ENCODE measurements at regions not wholly inside any gene's neighbourhood (a gene's known extent, or its start where the extent isn't known, plus 50 kb on each side); places are given as distances from the start of the nearest gene placed in this dataset.

GRCh38 chr16:86373276-86373901 is 136.9 kb upstream of the FOXF1 start:
- H3K36me3 ChIP-seq: no peaks in the 10 kb centered on the region
- intact Hi-C loops (cut with micrococcal nuclease): no loop called here
- H3K9me3 ChIP-seq (replicated peaks): peaks cover 15% of the 10 kb centered on the region
- no peaks in the 10 kb centered on the region for H3K4me1 ChIP-seq
- peaks cover 67% of the 10 kb centered on the region for H3K27me3 ChIP-seq (ENCODE audit: low read depth)
- DNase-seq: no peak
- no peak overlapping the region for H3K4me3 ChIP-seq
- no peak overlapping the region for H3K27ac ChIP-seq (replicated peaks)
- TF ChIP-seq CTCF (IDR thresholded peaks at IDR 0.05; ENCODE audit: borderline replicate concordance): no peak

GRCh38 chr16:86374603-86375130 is 135.7 kb upstream of the FOXF1 start:
- intact Hi-C loops (cut with micrococcal nuclease): no loop called here

GRCh38 chr16:86375364-86375763 is 135.0 kb upstream of the FOXF1 start:
- Histone ChIP-seq H3K27ac (replicated peaks) (no peak overlapping the region), H3K36me3 (no peaks in the 10 kb centered on the region), H3K9me3 (replicated peaks) (peaks cover 15% of the 10 kb centered on the region), H3K4me3 (no peak overlapping the region), H3K4me1 (no peaks in the 10 kb centered on the region), H3K27me3 (ENCODE audit: low read depth) (peaks cover 70% of the 10 kb centered on the region)
- intact Hi-C loops (cut with micrococcal nuclease): no loop called here
- no peak for TF ChIP-seq CTCF (IDR thresholded peaks at IDR 0.05; ENCODE audit: borderline replicate concordance)
- DNase-seq: no peak

More at GRCh38 chr16:86374603-86375130, 135.7 kb upstream of the FOXF1 start:
- Histone ChIP-seq H3K4me3 (no peak overlapping the region), H3K27me3 (ENCODE audit: low read depth) (peaks cover 71% of the 10 kb centered on the region), H3K4me1 (no peaks in the 10 kb centered on the region), H3K9me3 (replicated peaks) (peaks cover 15% of the 10 kb centered on the region), H3K27ac (replicated peaks) (no peak overlapping the region), H3K36me3 (no peaks in the 10 kb centered on the region)
- no peak for DNase-seq
- no peak for TF ChIP-seq CTCF (IDR thresholded peaks at IDR 0.05; ENCODE audit: borderline replicate concordance)

- no peaks in the 10 kb centered on the region for H3K36me3 ChIP-seq
- intact Hi-C loops (cut with micrococcal nuclease): no loop called here
- no peak for TF ChIP-seq CTCF (IDR thresholded peaks at IDR 0.05; ENCODE audit: borderline replicate concordance)
- no peaks in the 10 kb centered on the region for H3K4me1 ChIP-seq
- H3K9me3 ChIP-seq (replicated peaks): peaks cover 15% of the 10 kb centered on the region
- H3K27me3 ChIP-seq (ENCODE audit: low read depth): peaks cover 65% of the 10 kb centered on the region
- no peak overlapping the region for H3K4me3 ChIP-seq
- H3K27ac ChIP-seq (replicated peaks): no peak overlapping the region
- no peak for DNase-seq
These were observed 134.5 kb upstream of the FOXF1 start for GRCh38 chr16:86375851-86376250.

- H3K27ac ChIP-seq (replicated peaks): no peak overlapping the region
- no peaks in the 10 kb centered on the region for H3K36me3 ChIP-seq
- no peak for DNase-seq
- no peak overlapping the region for H3K4me3 ChIP-seq
- peaks cover 61% of the 10 kb centered on the region for H3K27me3 ChIP-seq (ENCODE audit: low read depth)
- intact Hi-C loops (cut with micrococcal nuclease): no loop called here
- TF ChIP-seq CTCF (IDR thresholded peaks at IDR 0.05; ENCODE audit: borderline replicate concordance): no peak
- peaks cover 15% of the 10 kb centered on the region for H3K9me3 ChIP-seq (replicated peaks)
- H3K4me1 ChIP-seq: no peaks in the 10 kb centered on the region
These were observed 133.5 kb upstream of the FOXF1 start for GRCh38 chr16:86376837-86377236.
